GM21526 (cell line): ENCODE measurements at regions not wholly inside any gene's neighbourhood (a gene's known extent, or its start where the extent isn't known, plus 50 kb on each side); places are given as distances from the start of the nearest gene placed in this dataset.
A peak's percentile ranks its signal among the peaks of the same experiment; 100 is the strongest.
"Not testable (repeated sequence)": the region's sequence is repeated elsewhere in the genome, so short reads cannot be mapped to it uniquely, and the experiment has no call there.

Experiments used
- ATAC-seq: cut with Tn5 transposase; IDR thresholded peaks from one replicate; pipeline ENCODE4 v1.9.1; 2021; ENCODE audit warnings: moderate library complexity; ENCODE audit not compliant: unreplicated experiment, low FRiP score

GRCh38 chr1:190665045-190665444 lies 187.4 kb upstream of the BRINP3 start:
- no peak for ATAC-seq

DNA sequence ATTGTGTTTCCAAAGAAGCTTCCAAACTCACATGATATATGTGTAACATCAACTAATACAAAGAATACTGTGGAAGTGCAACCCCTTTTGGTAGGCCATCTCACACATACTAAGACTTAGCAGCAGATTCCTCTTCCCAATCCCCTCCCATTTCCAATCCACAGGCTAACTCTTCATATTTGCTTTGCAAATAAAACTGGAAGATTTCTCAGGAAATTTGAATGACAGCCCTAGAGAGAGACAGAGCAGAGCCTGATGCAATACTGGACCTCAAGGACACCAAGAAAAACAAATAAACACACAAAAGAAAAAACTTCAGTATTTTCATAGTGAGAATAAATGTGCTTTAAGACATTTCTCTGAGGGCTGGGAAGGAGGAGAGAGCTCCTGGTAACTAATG lies 190.2 kb upstream of the BRINP3 start:
- ATAC-seq, result no peak

- ATAC-seq, result no peak
Measured at GRCh38 chr1:190679044-190679443, 201.4 kb upstream of the BRINP3 start.

- ATAC-seq, result no peak
Measured at GRCh38 chr1:190679454-190679853, 201.8 kb upstream of the BRINP3 start.

- ATAC-seq, result no peak
Measured at GRCh38 chr1:190679983-190680382, 202.3 kb upstream of the BRINP3 start.

DNA sequence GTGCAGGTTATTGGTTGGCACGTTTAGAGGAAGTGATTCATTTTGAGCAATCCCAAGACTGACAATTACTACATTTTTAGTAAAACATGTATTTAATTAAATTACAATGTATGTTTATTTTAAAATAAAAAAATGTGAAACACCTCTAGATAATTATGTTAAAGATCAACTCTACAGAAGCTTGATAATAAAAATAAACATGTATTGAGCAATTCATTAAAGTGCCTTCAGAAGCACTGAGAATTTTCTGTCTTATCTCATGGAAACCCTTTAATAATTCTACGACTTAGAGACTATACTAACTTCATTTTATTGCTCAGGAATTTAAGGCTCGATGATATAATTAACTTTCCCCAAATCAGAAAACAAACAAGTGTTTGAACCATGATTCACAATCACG lies 208.0 kb upstream of the BRINP3 start:
- ATAC-seq, result no peak

- no peak for ATAC-seq
Measured at GRCh38 chr1:190688096-190688495, 210.4 kb upstream of the BRINP3 start.

GRCh38 chr1:190698488-190698887 lies 220.8 kb upstream of the BRINP3 start:
- ATAC-seq, result not testable (repeated sequence)

DNA sequence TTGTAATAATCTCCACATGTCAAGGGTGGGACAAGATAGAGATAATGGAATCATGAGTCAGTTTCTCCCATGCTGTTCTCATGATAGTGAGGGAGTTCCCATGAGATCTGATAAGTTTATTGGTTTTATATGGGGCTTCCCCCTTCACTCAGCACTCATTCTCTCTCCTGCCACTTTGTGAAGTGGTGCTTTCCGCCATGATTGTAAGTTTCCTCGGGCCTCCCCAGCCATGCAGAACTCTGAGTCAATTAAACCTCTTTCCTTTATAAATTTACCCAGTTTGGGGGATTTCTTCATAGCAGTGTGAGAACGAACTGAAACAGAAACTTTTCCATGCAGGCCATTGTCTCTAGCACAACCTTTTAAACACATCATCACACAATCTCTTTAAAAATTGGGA lies 221.5 kb upstream of the BRINP3 start:
- ATAC-seq, result no peak

- no peak for ATAC-seq
Measured at GRCh38 chr1:190708418-190709057, 230.9 kb upstream of the BRINP3 start.

- ATAC-seq, result no peak
Measured at GRCh38 chr1:190711069-190711468, 233.4 kb upstream of the BRINP3 start.

DNA sequence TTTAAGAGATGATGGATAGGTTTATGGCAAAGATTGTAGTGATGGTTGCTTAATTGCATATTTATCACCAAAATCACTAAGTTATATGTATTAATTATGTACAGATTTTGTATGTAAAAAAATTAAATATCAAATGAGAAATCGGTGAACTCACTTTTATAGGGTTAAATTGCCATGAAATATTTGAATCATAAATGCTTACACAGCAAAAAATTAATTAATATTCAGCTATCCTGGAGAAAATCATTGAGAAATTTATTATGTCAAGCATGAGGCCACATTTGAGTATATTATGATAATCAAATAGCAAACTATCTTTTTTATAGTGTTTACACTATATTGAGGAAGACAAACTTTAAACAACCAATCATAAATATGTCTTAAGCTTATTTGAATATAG lies 239.4 kb upstream of the BRINP3 start:
- no peak for ATAC-seq

- ATAC-seq, result no peak
Measured at GRCh38 chr1:190736971-190737590, 259.4 kb upstream of the BRINP3 start.

GRCh38 chr1:190738317-190738716 lies 260.7 kb upstream of the BRINP3 start:
- ATAC-seq, result no peak

- ATAC-seq, result no peak
Measured at GRCh38 chr1:190739926-190740325, 262.3 kb upstream of the BRINP3 start.

DNA sequence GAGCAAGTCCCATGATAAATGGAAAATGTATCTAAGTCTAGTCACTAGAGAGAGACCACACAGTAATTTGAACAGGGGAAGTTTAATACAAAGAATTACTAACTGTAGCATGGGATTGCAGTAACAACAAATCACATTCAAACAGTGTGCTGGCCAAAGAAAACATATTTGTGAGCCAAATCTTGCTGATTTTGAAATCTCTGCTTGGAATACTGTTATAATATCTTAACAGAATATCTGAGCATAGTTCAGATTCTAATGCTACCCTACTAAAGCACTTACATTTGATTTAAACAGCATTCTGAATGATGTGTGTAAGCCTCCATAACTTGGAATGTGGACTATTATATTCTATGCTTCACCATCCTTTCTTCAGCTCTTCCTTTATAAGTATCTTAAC lies 270.0 kb upstream of the BRINP3 start:
- ATAC-seq, result no peak

DNA sequence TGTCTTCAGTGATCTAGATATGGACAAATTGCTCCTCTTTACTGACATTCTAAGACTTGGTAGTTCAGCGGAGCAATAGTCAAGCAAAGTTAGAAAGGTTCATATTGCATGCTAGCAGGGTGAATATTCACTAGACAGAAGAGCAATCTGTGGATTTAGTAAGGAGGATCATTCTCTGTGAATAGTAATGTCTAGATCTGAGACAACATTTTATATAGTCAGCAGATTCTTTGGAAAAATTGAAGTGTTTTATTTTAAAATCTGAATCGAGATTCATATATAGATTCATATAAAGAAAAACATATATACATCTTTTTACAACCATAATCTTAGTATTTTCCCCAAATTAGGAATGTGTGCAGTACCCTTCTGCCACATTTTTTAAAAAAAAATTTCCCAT lies 274.5 kb upstream of the BRINP3 start:
- ATAC-seq, result no peak

- no peak for ATAC-seq
Measured at GRCh38 chr1:190754666-190755065, 277.0 kb upstream of the BRINP3 start.

DNA sequence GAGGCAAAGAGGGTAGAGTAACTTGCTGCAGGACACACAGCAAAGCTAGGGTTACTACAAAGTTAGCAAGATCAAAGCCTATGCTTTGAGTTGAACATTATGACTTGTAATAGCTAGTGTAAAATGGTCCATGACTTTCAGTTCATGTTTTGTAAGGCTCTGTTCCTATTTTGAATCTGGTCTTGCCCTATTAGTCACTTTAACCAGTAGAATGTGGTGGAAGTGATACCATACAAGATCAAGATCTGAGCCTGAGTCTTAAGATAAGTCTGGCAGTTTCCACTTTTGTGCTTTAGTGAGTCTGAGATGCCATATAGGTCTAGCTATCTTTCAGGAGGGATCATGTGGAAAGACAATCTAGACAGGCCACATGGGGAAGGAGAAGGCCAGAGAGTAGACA lies 282.1 kb upstream of the BRINP3 start:
- peak; percentile 90 for ATAC-seq

DNA sequence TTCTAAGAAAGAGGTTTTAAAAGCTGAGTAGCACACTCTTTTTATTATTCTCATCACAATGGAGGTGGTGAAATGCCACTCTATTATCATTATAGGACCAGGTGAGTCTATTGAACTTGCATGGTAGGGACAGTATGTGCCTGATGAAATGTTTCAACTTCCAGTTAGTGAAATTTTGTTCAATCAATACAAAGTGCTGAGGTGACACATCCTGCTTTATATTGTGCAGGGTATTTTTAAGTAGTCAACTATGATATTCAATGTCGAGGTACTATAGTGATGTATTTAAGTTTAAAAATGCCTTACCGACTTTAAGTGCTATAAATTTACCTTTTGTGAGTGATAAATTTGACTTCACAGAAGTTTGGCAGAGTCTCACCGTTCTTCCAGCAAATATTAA lies 284.7 kb upstream of the BRINP3 start:
- ATAC-seq, result no peak

GRCh38 chr1:190792873-190793272 lies 315.2 kb upstream of the BRINP3 start:
- ATAC-seq, result no peak

GRCh38 chr1:190807629-190808028 lies 330.0 kb upstream of the BRINP3 start:
- ATAC-seq, result no peak

DNA sequence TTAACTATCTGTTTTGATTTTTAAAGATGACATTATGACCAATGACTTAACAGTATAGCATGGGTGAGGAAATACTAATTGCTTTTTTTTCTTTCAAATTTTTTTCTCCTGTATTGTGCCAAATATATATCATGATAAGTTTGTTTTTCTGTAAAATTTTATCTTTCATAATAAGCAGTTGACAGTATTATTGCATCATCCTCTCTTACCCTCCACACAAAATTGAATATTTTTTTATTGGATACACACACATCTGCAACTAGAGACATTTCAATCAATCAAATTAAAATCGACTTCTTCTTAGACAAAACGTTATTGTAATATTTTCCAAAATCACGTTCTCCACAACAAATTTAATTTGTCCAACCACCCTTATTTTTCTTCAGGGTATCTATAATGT lies 330.4 kb upstream of the BRINP3 start:
- ATAC-seq, result no peak
